Stimulated activated naive CD4-positive, alpha-beta T cell treated with Interleukin-2 at 50 U/mL for 16 hours (primary cell): ENCODE measurements at regions not wholly inside any gene's neighbourhood (a gene's known extent, or its start where the extent isn't known, plus 50 kb on each side); places are given as distances from the start of the nearest gene placed in this dataset.
A peak's percentile ranks its signal among the peaks of the same experiment; 100 is the strongest.

Experiments used
- DNase-seq: peaks from one replicate; lab custom pipeline; 2025; lab: John Stamatoyannopoulos, UW

GRCh38 chr6:168968228-168968627 is 285.4 kb downstream of the THBS2 start:
- DNase-seq, result no peak

- no peak for DNase-seq
Observed at GRCh38 chr6:168967281-168967925, 286.2 kb downstream of the THBS2 start.

- no peak for DNase-seq
Observed at GRCh38 chr6:168964138-168964835, 289.4 kb downstream of the THBS2 start.

GRCh38 chr6:168962886-168963285 is 290.8 kb downstream of the THBS2 start:
- DNase-seq, result no peak

- no peak for DNase-seq
Observed at GRCh38 chr6:168961264-168961656, 292.4 kb downstream of the THBS2 start.

GRCh38 chr6:168960551-168961263 is 292.9 kb downstream of the THBS2 start:
- no peak for DNase-seq

GRCh38 chr6:168959696-168960095 is 293.9 kb downstream of the THBS2 start:
- no peak for DNase-seq

- DNase-seq, result peak; percentile 3
Observed at GRCh38 chr6:168956884-168957730, 296.5 kb downstream of the THBS2 start.

- no peak for DNase-seq
Observed at GRCh38 chr6:168956141-168956838, 297.4 kb downstream of the THBS2 start.

- no peak for DNase-seq
Observed at GRCh38 chr6:168953461-168953860, 300.2 kb downstream of the THBS2 start.

- no peak for DNase-seq
Observed at GRCh38 chr6:168951217-168951616, 302.4 kb downstream of the THBS2 start.

- DNase-seq, result no peak
Observed at GRCh38 chr6:168950858-168951214, 302.8 kb downstream of the THBS2 start.

GRCh38 chr6:168949981-168950857 is 303.4 kb downstream of the THBS2 start:
- no peak for DNase-seq

- DNase-seq, result no peak
Observed at GRCh38 chr6:168948990-168949531, 304.6 kb downstream of the THBS2 start.

GRCh38 chr6:168948002-168948401 is 305.6 kb downstream of the THBS2 start:
- no peak for DNase-seq

GRCh38 chr6:168943231-168943905 is 310.3 kb downstream of the THBS2 start:
- no peak for DNase-seq

- no peak for DNase-seq
Observed at GRCh38 chr6:168942646-168943045, 311.0 kb downstream of the THBS2 start.

- DNase-seq, result no peak
Observed at GRCh38 chr6:168941036-168941435, 312.6 kb downstream of the THBS2 start.

GRCh38 chr6:168939796-168940195 is 313.9 kb downstream of the THBS2 start:
- no peak for DNase-seq

GRCh38 chr6:168939041-168939440 is 314.6 kb downstream of the THBS2 start:
- no peak for DNase-seq
